Left ventricle myocardium inferior (tissue), 1 donor: ENCODE measurements at regions not wholly inside any gene's neighbourhood (a gene's known extent, or its start where the extent isn't known, plus 50 kb on each side); places are given as distances from the start of the nearest gene placed in this dataset.

Experiments
- DNase-seq: peaks from one replicate; pipeline ENCODE4 v3.0.0-alpha.2; 2020
- H3K27ac ChIP-seq: fragments of 200-600 bp; replicated peaks from 2 replicates; pipeline ENCODE4 v1.8.0; 2021
- H3K27me3 ChIP-seq: fragments of 200-600 bp; 2 replicates; pipeline ENCODE4 v1.8.0; 2021; ENCODE audit warnings: low read depth
- H3K36me3 ChIP-seq: fragments of 200-600 bp; 2 replicates; pipeline ENCODE4 v1.8.0; 2021
- H3K4me1 ChIP-seq: fragments of 200-600 bp; 2 replicates; pipeline ENCODE4 v1.8.0; 2021
- H3K4me3 ChIP-seq: fragments of 200-600 bp; 2 replicates; pipeline ENCODE4 v1.8.0; 2021; ENCODE audit warnings: mild to moderate bottlenecking, moderate library complexity
- H3K9me3 ChIP-seq: fragments of 200-600 bp; replicated peaks from 2 replicates; pipeline ENCODE4 v1.8.0; 2021
- intact Hi-C: fragments of 100-400 bp; cut with micrococcal nuclease; formaldehyde crosslinking; loops from one replicate; pipeline ENCODE4 v1.11.0; 2022
- TF ChIP-seq, protein P1 (sequence below): fragments of 200-600 bp; IDR thresholded peaks from 2 replicates; pipeline ENCODE4 v1.8.0; 2021; ENCODE audit warnings: antibody characterized with exemption, mild to moderate bottlenecking, borderline replicate concordance
- donor health status: DM: no; HTN: yes; CAD: no; lungs with severe emphysema.

DNA sequence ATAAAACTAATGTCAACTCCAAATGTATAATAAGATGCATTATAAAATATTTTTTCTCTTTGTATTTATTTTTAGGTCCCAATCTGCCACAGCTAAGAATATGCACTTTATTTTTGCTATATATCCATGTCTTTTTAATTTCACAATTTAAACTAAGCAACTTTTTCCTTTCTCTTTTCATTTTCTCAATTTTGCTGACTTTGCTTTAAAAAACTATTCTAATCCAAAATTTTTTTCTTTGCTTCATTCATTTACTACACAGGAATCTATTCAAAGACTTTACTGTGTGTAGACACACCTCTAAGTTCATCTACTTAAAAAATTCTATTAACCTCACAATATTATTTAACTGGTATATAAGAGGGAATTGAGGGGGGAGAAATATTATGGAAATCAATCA, 201.9 kb downstream of the ADGRA3 start:
- Histone ChIP-seq H3K36me3 (no peaks in the 10 kb centered on the region), H3K4me3 (no peak overlapping the region), H3K4me1 (no peaks in the 10 kb centered on the region), H3K27me3 (no peaks in the 10 kb centered on the region), H3K9me3 (no peaks in the 10 kb centered on the region), H3K27ac (no peak overlapping the region)
- intact Hi-C loops = no loop called here
- TF ChIP-seq, protein P1, sequence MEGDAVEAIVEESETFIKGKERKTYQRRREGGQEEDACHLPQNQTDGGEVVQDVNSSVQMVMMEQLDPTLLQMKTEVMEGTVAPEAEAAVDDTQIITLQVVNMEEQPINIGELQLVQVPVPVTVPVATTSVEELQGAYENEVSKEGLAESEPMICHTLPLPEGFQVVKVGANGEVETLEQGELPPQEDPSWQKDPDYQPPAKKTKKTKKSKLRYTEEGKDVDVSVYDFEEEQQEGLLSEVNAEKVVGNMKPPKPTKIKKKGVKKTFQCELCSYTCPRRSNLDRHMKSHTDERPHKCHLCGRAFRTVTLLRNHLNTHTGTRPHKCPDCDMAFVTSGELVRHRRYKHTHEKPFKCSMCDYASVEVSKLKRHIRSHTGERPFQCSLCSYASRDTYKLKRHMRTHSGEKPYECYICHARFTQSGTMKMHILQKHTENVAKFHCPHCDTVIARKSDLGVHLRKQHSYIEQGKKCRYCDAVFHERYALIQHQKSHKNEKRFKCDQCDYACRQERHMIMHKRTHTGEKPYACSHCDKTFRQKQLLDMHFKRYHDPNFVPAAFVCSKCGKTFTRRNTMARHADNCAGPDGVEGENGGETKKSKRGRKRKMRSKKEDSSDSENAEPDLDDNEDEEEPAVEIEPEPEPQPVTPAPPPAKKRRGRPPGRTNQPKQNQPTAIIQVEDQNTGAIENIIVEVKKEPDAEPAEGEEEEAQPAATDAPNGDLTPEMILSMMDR = no peak
- no peak for DNase-seq

DNA sequence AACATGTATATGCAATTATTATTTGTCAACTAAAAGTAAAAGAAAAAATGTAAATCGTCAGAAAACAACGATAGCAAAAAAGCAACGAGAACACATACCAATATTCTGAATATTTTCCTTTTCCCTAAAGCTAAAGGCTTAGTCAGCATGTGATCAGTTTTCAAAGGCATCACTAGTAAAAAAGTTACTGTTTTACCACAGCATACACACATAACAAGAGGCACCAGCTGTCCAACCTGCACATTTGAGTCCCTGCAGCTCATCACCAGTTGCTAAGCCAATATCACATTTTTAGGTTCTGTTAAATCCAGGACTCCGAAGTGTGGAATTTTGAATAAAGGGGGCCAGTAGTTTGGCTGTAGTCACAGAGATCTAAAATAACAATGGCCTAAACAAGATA, 203.8 kb downstream of the ADGRA3 start:
- Histone ChIP-seq H3K27me3 (no peaks in the 10 kb centered on the region), H3K27ac (no peak overlapping the region), H3K4me1 (no peaks in the 10 kb centered on the region), H3K4me3 (no peak overlapping the region), H3K36me3 (no peaks in the 10 kb centered on the region), H3K9me3 (no peaks in the 10 kb centered on the region)
- intact Hi-C loops = no loop called here
- TF ChIP-seq, protein P1 = no peak
- no peak for DNase-seq

DNA sequence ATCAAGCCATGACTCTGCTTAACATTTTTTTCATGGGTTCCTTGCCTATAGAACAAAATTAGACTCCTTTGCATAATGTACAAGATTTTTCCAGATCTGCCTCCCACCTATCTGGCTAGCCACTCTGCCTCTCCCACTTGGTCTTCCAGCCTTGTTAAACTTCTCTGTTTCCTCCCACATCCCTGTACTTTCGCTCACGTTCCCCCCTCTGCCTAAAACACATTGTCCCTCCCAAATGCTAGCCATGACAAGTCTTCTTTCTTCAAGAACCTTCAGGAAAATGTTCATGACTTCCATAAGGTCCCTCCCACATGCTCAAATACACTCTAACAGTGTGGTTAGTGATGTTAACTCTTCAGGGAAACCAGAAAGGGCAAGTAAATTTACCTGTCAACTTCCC, 214.6 kb downstream of the ADGRA3 start:
- TF ChIP-seq, protein P1 = no peak
- Histone ChIP-seq H3K27ac (no peak overlapping the region), H3K36me3 (no peaks in the 10 kb centered on the region), H3K9me3 (peaks cover 17% of the 10 kb centered on the region), H3K4me1 (no peaks in the 10 kb centered on the region), H3K27me3 (no peaks in the 10 kb centered on the region), H3K4me3 (no peak overlapping the region)
- no peak for DNase-seq
- intact Hi-C loops = no loop called here

DNA sequence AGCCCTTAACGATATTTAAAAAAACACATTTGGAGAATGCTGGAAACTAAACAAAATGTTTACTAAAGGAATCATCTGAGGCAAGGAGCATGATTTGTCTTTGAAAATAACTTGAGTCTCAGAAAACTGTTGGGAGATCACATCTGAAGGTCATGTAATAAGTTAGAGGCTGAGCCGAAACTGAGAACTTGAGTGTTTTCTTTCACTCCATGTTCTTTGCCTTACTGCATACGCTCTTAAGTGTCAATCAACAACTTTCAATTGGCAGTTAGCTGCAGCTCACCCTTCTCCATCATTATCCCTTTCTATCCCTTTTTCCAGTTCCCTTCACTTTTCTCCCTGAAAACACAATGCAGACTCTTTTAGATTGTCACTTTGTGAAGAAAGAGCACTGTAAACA, 216.2 kb downstream of the ADGRA3 start:
- Histone ChIP-seq H3K27ac (no peak overlapping the region), H3K36me3 (no peaks in the 10 kb centered on the region), H3K27me3 (no peaks in the 10 kb centered on the region), H3K4me1 (no peaks in the 10 kb centered on the region), H3K4me3 (no peak overlapping the region), H3K9me3 (peaks cover 21% of the 10 kb centered on the region)
- intact Hi-C loops = no loop called here
- no peak for DNase-seq
- TF ChIP-seq, protein P1 = no peak

DNA sequence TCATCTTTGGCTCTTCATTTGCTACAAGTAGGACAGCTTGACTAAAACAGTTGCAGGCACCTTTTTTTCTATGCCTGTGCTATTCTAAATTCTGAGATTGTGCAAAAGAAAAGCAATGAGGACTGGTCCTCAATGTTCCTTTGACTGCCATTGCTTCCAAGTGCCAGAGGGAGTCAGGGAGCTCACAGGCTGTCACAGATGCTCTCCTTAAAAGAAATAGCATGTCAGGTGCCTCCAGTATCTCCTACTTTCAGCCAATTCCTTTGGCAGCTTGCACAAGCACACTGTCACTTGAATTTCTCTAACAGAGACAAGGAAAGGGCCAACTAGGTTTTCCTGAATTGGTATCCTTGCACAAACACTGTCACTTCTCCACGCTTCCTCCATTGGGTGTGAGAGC, 228.2 kb downstream of the ADGRA3 start:
- TF ChIP-seq, protein P1 = no peak
- intact Hi-C loops = no loop called here
- Histone ChIP-seq H3K4me3 (no peak overlapping the region), H3K9me3 (peaks cover 16% of the 10 kb centered on the region), H3K4me1 (no peaks in the 10 kb centered on the region), H3K27ac (no peak overlapping the region), H3K36me3 (no peaks in the 10 kb centered on the region), H3K27me3 (no peaks in the 10 kb centered on the region)
- no peak for DNase-seq

DNA sequence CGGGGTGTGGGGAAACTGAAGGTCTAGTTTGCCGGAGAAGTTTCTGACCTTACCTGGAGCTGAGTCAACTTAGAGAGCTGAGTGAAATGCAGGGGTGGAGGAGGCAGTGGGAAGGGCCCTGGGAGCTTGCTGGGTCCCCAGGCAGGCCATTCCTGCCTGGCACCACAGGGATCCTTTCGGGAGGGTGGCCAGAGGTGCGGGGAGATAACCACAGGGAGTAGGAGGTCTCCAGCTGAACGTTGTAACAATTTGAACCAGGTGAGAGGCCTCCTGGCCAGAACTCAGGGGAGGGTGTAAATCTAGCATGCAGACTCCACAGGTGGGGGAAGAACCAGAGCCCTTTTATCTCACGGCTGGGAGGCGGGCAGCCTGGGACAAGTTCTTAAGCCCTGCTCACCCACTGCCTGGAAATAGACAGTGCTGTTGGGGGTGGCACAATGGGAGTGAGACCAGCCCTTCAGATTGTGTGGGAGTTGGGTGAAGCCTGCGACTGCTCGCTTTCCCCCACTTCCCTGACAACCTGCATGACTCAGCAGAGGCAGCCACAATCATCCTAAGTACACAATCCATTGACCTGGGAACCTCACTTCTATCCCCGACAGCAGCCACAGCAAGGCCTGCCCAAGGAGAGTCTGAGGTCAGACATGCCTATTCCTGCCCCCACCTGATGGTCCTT, 247.4 kb downstream of the ADGRA3 start:
- Histone ChIP-seq H3K27ac (no peak overlapping the region), H3K9me3 (peaks cover 7% of the 10 kb centered on the region), H3K4me3 (no peak overlapping the region), H3K27me3 (no peaks in the 10 kb centered on the region), H3K36me3 (no peaks in the 10 kb centered on the region), H3K4me1 (no peaks in the 10 kb centered on the region)
- TF ChIP-seq, protein P1 = no peak
- DNase-seq = no peak
- intact Hi-C loops = no loop called here
